K562 (cell line): ENCODE measurements at regions not wholly inside any gene's neighbourhood (a gene's known extent, or its start where the extent isn't known, plus 50 kb on each side); places are given as distances from the start of the nearest gene placed in this dataset.

Source experiments
- ATAC-seq: fragments of 200-7000 bp; cut with Tn5 transposase; 3 replicates; pipeline ENCODE4 v1.9.1; 2020; ENCODE audit warnings: moderate library complexity
- BruUV-seq: library from RNA; stranded (reverse); fragments of 400-500 nt; replicated peaks from 2 replicates; lab custom pipeline; 2021; lab: Mats Ljungman, UMichigan
- CTCF ChIA-PET: fragments of 300-600 bp; formaldehyde crosslinking; extraction: SDS; loops from one replicate; lab custom pipeline; 2021; ENCODE audit warnings: low intra/inter-chr PET ratio; lab: Yijun Ruan, JAX
- POLR2A ChIA-PET: fragments of 300-600, 350-650 bp; sonication (Branson Sonifier 250); formaldehyde crosslinking; extraction: SDS; loops from one replicate; lab custom pipeline; 2021; ENCODE audit warnings: antibody characterized with exemption, inconsistent platforms; lab: Yijun Ruan, JAX
- DNase-seq, 4 experiments: peaks; one replicate each; pipeline versions ENCODE4 v3.0.0 to v3.0.0-alpha.2; 2011 to 2018; ENCODE audit warnings: low spot score in 3 of 4, mixed read lengths in 3 of 4; ENCODE audit errors: extremely low read depth in 1 of 4
- FAIRE-seq: peaks from 2 replicates; lab custom pipeline; 2011; peaks lifted over from hg19 to GRCh38; lab: Jason Lieb, UNC
- H2AFZ ChIP-seq: 2 replicates; pipeline ENCODE4 v1.6.0; 2011; ENCODE audit warnings: low read depth, low read length, control low read depth, inconsistent platforms
- H3K27ac ChIP-seq: fragments of 200-600 bp; 3 replicates; pipeline ENCODE4 v1.8.0; 2011; ENCODE audit warnings: low read depth, mild to moderate bottlenecking, control low read depth, inconsistent platforms, low read length, moderate library complexity, mixed read lengths; ENCODE audit errors: extremely low read depth
- H3K27me3 ChIP-seq, 2 experiments: fragments of 300-600 bp in 1 of 2; 2 replicates in 1 of 2; 3 replicates in 1 of 2; pipeline versions ENCODE4 v1.6.0 to v1.8.0; 2011; ENCODE audit warnings: inconsistent platforms in 2 of 2, low read length in 2 of 2, mild to moderate bottlenecking in 1 of 2, mixed read lengths in 1 of 2, moderate library complexity in 1 of 2; ENCODE audit not compliant: control insufficient read depth in 2 of 2, insufficient read depth in 2 of 2
- H3K36me3 ChIP-seq: fragments of 300-600 bp; 3 replicates; pipeline ENCODE4 v1.8.0; 2011; ENCODE audit warnings: mild to moderate bottlenecking, low read length, inconsistent platforms; ENCODE audit not compliant: control insufficient read depth, insufficient read depth
- H3K4me1 ChIP-seq, 2 experiments: fragments of 200-600 bp in 1 of 2; replicated peaks in 1 of 2; 2 replicates in 1 of 2; 3 replicates in 1 of 2; pipeline versions ENCODE4 v1.5.1 to v1.8.0; 2011; ENCODE audit warnings: inconsistent platforms in 2 of 2, low read length in 2 of 2, mild to moderate bottlenecking in 1 of 2, mixed read lengths in 1 of 2, moderate library complexity in 1 of 2; ENCODE audit not compliant: control insufficient read depth in 2 of 2, insufficient read depth in 2 of 2
- H3K4me2 ChIP-seq: 2 replicates; pipeline ENCODE4 v1.6.1; 2011; ENCODE audit warnings: low read length, control low read depth, inconsistent platforms, mixed read lengths; ENCODE audit not compliant: insufficient read depth
- H3K4me3 ChIP-seq: fragments of 200-600 bp; sonication (generic), shearing (Covaris generic); 2 replicates; pipeline ENCODE4 v1.5.1; 2016; ENCODE audit warnings: control low read depth, inconsistent platforms
- H3K79me2 ChIP-seq: fragments of 200-600 bp; 3 replicates; pipeline ENCODE4 v1.8.0; 2011; ENCODE audit warnings: low read length, inconsistent platforms; ENCODE audit not compliant: control insufficient read depth, insufficient read depth
- H3K9ac ChIP-seq, 2 experiments: 2 replicates each; pipeline versions ENCODE4 v1.6.0 to v1.6.1; 2011; ENCODE audit warnings: low read depth in 2 of 2, low read length in 2 of 2, control low read depth in 1 of 2, inconsistent platforms in 1 of 2, mild to moderate bottlenecking in 1 of 2, mixed read lengths in 1 of 2; ENCODE audit not compliant: insufficient read depth in 1 of 2
- H3K9me1 ChIP-seq: one replicate; pipeline ENCODE4 v1.6.0; 2011; ENCODE audit warnings: inconsistent platforms, mild to moderate bottlenecking, low read length, moderate library complexity; ENCODE audit not compliant: control insufficient read depth, insufficient read depth
- H3K9me3 ChIP-seq: replicated peaks from 2 replicates; pipeline ENCODE4 v1.5.1; 2011; ENCODE audit warnings: low read depth, low read length, inconsistent platforms; ENCODE audit not compliant: control insufficient read depth, insufficient read depth
- H4K20me1 ChIP-seq: replicated peaks from 2 replicates; pipeline ENCODE4 v1.6.1; 2011; ENCODE audit warnings: low read length, inconsistent platforms, mixed read lengths; ENCODE audit not compliant: control insufficient read depth, insufficient read depth
- FOXK2 ChIP-seq, 2 experiments: fragments of 450-650 bp; IDR thresholded peaks in 1 of 2; conservative IDR thresholded peaks in 1 of 2; 2 replicates each; pipeline ENCODE4 v1.6.1; 2016; ENCODE audit warnings: low read depth in 2 of 2, mild to moderate bottlenecking in 1 of 2
- HDGF ChIP-seq: fragments of 450-650 bp; IDR thresholded peaks from 2 replicates; pipeline ENCODE4 v1.6.1; 2016
- LARP7 ChIP-seq: fragments of 450-650 bp; IDR thresholded peaks from 2 replicates; pipeline ENCODE4 v1.6.1; 2016
- NELFE ChIP-seq: IDR thresholded peaks from 2 replicates; pipeline ENCODE4 v1.6.1; 2011; ENCODE audit warnings: mild to moderate bottlenecking; ENCODE audit not compliant: insufficient read depth, insufficient read length
- PKNOX1 ChIP-seq: fragments of 450-650 bp; IDR thresholded peaks from 2 replicates; pipeline ENCODE4 v1.6.1; 2016
- SNAPC5 ChIP-seq: fragments of 250-450 bp; sonication (Bioruptor Pico); IDR thresholded peaks from 2 replicates; pipeline ENCODE4 v1.8.0; 2021; ENCODE audit warnings: moderate library complexity, mild to moderate bottlenecking, inconsistent platforms
- ZC3H4 ChIP-seq: sonication (generic); formaldehyde crosslinking; IDR thresholded peaks from 2 replicates; pipeline ENCODE4 v1.9.0; 2021; ENCODE audit warnings: missing genetic modification reagents, borderline replicate concordance
- ZNF395 ChIP-seq: fragments of 200-800 bp; sonication (Bioruptor generic); IDR thresholded peaks from 2 replicates; pipeline ENCODE4 v1.6.1; 2017; ENCODE audit warnings: missing genetic modification characterization, missing compliant biosample characterization
- ZNF589 ChIP-seq: fragments of 200-800 bp; sonication (Bioruptor generic); IDR thresholded peaks from 2 replicates; pipeline ENCODE4 v1.6.1; 2016; ENCODE audit warnings: low read depth, missing genetic modification characterization, missing compliant biosample characterization
- WGBS: fragments of 100-300 bp; shearing (Covaris generic); methylation state at CpG from one replicate; pipeline ENCODE4 v1.1.6; 2016; ENCODE audit warnings: low coverage, mixed read lengths; ENCODE audit not compliant: insufficient coverage; ENCODE audit errors: missing lambda C conversion rate; 5-methylcytosine and 5-hydroxymethylcytosine counted together
- in situ Hi-C: fragments of 300-500 bp; cut with MboI; formaldehyde crosslinking; loops from 4 replicates; pipeline ENCODE4 v1.15.0; 2018; ENCODE audit warnings: inconsistent platforms, mixed read lengths
- intact Hi-C: fragments of 100-400 bp; cut with micrococcal nuclease; formaldehyde crosslinking; loops from 2 replicates; pipeline ENCODE4 v1.14.2; 2022
- TF ChIP-seq, protein P1 (sequence below): sonication (generic); formaldehyde crosslinking; IDR thresholded peaks from 2 replicates; pipeline ENCODE4 v1.8.1; 2023; ENCODE audit warnings: missing genetic modification reagents, mild to moderate bottlenecking, borderline replicate concordance
- TF ChIP-seq, protein P2 (sequence below): fragments of 450-650 bp; IDR thresholded peaks from 2 replicates; pipeline ENCODE4 v1.6.1; 2017; ENCODE audit warnings: antibody characterized with exemption

DNA sequence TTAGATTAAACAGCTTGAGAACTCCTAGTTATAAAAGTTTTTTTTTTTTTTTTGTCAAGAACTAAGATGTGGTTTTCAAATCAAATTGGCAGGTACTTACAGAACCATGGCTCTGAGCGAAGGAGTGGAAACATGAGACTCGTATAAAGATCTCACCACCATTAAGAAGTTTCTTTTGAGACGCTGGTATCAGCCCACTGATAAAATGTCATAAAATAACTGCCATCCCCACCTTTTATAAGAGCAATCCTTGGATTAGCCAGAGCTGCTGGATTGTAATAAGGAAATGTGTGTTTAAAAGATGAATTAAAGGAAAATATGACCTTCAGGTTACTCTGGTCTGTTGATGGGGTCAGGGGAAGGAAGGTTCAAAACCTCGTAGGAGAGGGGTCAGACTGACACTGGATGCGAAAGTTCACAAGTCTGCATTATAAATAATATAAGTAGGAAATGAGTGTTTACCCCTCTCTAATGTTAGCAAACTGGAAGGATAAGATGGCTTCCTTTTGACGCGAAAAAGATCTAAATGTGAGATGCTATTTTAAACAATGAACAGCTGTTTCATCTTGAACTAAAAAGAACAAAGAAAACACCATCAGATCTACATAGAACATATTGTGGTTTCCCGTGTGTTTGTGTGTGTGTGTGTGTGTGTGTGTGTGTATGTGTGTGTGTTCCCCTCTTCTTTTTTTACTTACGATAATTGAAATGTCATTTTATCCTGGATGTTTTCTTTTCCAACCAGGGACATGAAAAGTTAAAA, 386.8 kb upstream of the JAG1 start:
- POLR2A ChIA-PET, result no interaction called here
- H3K27me3 ChIP-seq, result no peaks in the 10 kb centered on the region
- FAIRE-seq, result no peak
- ATAC-seq, result no peak
- no TSS peak for BruUV-seq
- H3K36me3 ChIP-seq, result no peaks in the 10 kb centered on the region
- no peak overlapping the region for H3K27ac ChIP-seq
- no peaks in the 10 kb centered on the region for H4K20me1 ChIP-seq
- H3K9ac ChIP-seq, result no peak overlapping the region
- no peaks in the 10 kb centered on the region for H3K9me3 ChIP-seq
- in situ Hi-C loops (no loop called here), intact Hi-C loops (no loop called here)
- no peaks in the 10 kb centered on the region for H3K79me2 ChIP-seq
- WGBS, result 3% methylated on average over 8 of the region's 9 CpGs
- no peak overlapping the region for H3K4me3 ChIP-seq
- H2AFZ ChIP-seq, result no peak overlapping the region
- no peak overlapping the region for H3K4me2 ChIP-seq
- no peaks in the 10 kb centered on the region for H3K4me1 ChIP-seq
- no peak for DNase-seq
- no peak for TF ChIP-seq ZNF589 (CRISPR knock-in tag)
- TF ChIP-seq, protein P1, sequence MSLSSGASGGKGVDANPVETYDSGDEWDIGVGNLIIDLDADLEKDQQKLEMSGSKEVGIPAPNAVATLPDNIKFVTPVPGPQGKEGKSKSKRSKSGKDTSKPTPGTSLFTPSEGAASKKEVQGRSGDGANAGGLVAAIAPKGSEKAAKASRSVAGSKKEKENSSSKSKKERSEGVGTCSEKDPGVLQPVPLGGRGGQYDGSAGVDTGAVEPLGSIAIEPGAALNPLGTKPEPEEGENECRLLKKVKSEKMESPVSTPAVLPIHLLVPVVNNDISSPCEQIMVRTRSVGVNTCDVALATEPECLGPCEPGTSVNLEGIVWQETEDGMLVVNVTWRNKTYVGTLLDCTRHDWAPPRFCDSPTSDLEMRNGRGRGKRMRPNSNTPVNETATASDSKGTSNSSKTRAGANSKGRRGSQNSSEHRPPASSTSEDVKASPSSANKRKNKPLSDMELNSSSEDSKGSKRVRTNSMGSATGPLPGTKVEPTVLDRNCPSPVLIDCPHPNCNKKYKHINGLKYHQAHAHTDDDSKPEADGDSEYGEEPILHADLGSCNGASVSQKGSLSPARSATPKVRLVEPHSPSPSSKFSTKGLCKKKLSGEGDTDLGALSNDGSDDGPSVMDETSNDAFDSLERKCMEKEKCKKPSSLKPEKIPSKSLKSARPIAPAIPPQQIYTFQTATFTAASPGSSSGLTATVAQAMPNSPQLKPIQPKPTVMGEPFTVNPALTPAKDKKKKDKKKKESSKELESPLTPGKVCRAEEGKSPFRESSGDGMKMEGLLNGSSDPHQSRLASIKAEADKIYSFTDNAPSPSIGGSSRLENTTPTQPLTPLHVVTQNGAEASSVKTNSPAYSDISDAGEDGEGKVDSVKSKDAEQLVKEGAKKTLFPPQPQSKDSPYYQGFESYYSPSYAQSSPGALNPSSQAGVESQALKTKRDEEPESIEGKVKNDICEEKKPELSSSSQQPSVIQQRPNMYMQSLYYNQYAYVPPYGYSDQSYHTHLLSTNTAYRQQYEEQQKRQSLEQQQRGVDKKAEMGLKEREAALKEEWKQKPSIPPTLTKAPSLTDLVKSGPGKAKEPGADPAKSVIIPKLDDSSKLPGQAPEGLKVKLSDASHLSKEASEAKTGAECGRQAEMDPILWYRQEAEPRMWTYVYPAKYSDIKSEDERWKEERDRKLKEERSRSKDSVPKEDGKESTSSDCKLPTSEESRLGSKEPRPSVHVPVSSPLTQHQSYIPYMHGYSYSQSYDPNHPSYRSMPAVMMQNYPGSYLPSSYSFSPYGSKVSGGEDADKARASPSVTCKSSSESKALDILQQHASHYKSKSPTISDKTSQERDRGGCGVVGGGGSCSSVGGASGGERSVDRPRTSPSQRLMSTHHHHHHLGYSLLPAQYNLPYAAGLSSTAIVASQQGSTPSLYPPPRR (CRISPR knock-in tag), result no peak
- TF ChIP-seq, protein P2, sequence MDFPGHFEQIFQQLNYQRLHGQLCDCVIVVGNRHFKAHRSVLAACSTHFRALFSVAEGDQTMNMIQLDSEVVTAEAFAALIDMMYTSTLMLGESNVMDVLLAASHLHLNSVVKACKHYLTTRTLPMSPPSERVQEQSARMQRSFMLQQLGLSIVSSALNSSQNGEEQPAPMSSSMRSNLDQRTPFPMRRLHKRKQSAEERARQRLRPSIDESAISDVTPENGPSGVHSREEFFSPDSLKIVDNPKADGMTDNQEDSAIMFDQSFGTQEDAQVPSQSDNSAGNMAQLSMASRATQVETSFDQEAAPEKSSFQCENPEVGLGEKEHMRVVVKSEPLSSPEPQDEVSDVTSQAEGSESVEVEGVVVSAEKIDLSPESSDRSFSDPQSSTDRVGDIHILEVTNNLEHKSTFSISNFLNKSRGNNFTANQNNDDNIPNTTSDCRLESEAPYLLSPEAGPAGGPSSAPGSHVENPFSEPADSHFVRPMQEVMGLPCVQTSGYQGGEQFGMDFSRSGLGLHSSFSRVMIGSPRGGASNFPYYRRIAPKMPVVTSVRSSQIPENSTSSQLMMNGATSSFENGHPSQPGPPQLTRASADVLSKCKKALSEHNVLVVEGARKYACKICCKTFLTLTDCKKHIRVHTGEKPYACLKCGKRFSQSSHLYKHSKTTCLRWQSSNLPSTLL, result no peak
- no peak for TF ChIP-seq PKNOX1
- TF ChIP-seq FOXK2 (conservative IDR thresholded peaks at IDR 0.05 in 1 of 2, IDR thresholded peaks at IDR 0.05 in 1 of 2; ENCODE audit: low read depth in 2 of 2), result no peak
- no peak for TF ChIP-seq SNAPC5
- TF ChIP-seq LARP7, result no peak
- no peak for TF ChIP-seq HDGF
- TF ChIP-seq NELFE, result no peak
- no peak for TF ChIP-seq ZC3H4 (CRISPR knock-in tag)
- no peak for TF ChIP-seq ZNF395 (CRISPR knock-in tag)
- H3K9me1 ChIP-seq, result no peaks in the 10 kb centered on the region
- CTCF ChIA-PET, result no interaction called here
